NCI-H1417 (cell line): ENCODE measurements at regions not wholly inside any gene's neighbourhood (a gene's known extent, or its start where the extent isn't known, plus 50 kb on each side); places are given as distances from the start of the nearest gene placed in this dataset.

Experiments used
- DNase-seq, 3 experiments: peaks; one replicate each; lab custom pipeline; 2025; lab: John Stamatoyannopoulos, UW

DNA sequence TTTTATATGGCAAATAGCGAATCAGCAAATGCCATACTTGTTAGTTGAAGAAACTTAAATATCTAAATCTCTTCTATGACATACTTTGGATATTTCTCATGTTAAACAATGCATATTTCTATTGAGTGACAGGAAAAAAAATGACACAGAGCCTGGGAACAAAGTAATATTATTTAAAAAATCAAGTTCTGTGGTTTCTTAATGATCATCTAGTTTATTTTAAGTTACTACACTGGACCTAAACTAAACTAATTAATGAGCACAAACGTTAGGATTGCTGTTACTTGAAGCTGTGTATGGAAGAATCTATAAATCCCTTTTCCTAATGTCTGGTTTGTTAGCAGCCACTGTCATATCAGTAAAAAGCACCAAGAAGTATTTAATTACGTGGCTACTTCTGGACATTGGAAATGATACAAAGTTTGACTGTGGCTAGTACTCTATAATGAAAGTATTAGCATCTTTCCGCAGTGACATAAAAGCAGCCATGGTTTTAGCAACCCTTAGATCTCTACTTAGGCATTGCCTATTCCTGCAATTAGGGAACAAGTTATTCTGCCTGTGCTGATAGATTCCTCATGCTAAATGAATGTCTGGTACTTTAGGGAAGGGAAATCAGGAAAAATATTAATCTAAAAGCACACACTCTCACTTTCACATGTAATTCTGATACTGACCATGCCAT is 981.7 kb upstream of the B3GALT2 start:
- no peak for DNase-seq

DNA sequence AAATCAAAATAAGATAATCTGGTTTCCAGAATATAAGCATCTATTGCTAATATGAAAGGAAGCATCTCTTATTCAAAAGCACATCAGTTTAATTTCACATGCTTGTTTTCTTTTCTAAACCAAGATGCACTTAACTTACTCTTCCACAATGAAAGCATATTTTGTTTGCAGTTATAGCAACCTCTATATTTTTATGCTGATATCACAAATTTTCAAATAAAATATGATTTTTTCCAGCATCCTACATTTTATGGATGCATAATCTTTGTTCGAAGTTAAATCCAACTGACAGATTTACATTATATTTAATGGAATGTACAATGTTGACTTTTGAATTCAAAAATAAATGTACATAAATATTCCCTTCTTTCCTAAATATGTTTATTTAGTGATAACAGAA is 978.3 kb upstream of the B3GALT2 start:
- DNase-seq = no peak

DNA sequence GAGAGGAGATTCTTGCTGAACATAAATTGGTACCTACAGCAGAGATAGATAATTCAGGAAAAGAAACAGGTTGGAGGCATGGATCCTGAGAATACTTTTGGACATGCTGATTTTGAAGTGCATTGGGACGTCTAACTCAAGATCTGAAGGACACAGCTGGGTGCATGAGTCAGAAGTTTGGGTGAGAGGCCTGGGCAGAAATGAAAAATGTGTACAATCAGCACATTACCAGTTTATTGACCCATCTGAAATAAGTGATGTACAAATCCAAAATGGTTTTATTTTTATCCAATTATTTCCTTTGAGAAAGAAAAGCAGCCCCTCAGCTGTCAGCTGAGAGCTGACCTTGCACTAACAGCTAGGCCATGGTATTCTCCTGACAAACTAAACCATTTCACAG is 975.2 kb upstream of the B3GALT2 start:
- DNase-seq = no peak

DNA sequence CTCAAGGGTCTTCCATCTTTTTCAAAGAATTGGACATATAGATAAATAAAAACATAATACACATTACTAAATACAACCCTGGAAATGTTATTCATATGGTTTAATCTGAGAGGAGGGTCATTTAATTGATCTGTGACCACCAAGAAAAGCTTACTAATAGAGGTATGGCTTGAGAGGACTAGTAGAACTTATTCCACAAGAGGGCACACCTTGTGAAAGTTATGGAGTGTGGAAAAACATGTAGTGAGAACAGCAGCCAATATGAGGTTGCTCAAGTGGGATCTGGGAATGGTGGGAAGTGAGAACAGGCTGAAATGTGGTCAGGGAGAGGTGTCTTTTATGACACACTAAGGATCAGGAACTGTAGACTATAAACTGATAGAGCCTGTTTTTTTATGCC is 973.5 kb upstream of the B3GALT2 start:
- DNase-seq = peak in 1 of 3 experiments; percentile 19

DNA sequence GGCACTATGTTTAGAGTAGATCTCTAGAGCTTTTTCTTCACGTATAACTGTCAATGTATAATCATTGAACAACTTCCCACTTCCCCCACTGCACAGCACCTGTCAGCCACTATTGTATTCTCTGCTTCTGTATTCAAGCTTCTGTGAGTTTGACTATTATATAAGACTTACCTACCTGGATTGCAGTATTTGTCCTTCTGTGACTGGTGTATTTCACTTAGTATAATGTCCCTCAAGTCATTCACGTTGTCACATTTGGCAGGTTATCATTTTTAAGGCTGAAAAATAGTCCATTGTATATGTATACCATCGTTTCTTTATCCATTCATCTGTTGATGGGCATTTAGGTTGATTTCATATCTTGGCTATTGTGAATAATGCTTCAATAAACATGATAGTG is 969.5 kb upstream of the B3GALT2 start:
- DNase-seq = peak in 1 of 3 experiments; percentile 35

DNA sequence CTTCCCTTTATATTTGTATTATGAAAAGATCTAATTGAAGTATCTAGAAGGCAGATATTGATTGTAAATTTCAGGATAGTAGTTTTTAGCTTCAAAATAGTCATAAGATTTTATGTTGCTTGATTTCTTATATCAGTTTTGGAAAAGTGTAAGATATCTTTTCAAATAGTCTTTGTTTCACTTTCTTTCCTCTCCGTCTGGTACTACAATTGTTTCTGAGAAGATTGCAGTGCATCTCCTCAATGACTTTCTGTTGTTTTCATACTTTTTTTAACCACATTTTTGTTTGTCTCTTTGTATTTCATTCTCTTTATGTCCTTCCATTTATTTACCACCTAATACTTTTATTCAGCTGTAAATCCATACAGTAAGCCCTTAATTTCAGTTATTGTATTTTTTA is 964.6 kb upstream of the B3GALT2 start:
- no peak for DNase-seq

DNA sequence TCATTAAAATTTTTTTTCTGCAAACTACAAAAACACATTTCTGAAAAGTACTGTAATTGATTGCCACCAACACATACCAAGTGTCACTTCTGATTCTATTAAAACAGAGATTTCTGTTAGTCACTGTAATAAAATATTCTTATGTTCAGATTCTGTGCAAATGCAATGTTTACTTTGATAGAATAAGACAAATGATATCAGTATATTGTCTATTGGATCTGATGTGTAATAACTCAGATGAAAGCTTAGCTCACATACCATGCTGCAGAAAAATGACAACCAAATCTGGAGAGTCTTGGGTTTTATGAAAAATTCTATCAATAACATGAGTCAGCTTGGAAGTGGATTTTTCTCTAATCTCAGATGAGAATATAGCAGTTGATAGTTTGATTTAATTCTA is 963.8 kb upstream of the B3GALT2 start:
- DNase-seq = no peak

DNA sequence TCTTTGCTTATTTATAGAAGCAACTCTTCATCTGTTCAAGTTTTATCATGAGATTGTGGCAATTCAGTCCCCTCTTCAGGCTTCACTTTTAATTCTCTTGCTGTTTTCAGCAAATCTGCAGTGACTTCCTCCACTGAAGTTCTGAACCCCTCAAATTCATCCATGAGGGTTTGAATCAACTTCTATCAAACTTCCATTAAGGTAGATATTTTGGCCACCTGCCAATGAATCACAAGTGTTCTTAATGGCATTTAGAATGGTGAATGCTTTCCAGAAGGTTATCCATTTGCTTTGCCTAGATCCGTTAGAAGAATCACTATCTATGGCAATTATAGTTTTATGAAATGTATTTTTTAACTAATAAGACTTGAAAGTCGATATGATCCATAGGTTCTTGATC is 946.7 kb upstream of the B3GALT2 start:
- DNase-seq = peak in 1 of 3 experiments; percentile 19

DNA sequence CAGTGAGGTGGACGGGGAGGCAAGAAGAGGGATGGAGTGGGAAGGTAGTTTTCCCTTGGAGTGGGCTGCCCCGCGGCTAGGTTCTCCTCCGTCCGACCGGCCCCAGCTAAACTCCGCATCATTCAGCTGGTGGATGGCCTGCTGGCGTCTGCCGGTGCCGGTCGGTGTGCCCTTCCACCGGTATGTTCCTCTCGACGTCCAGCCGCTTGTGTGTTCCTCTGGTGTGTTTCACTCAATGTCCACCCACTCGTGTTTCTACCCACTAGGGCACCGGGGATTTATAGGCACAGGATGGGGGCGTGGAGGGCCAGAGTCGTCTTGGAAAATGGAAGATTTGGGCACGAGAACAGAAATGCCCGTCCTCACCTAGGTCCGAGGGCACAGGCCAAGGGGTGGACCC is 931.7 kb upstream of the B3GALT2 start:
- no peak for DNase-seq

DNA sequence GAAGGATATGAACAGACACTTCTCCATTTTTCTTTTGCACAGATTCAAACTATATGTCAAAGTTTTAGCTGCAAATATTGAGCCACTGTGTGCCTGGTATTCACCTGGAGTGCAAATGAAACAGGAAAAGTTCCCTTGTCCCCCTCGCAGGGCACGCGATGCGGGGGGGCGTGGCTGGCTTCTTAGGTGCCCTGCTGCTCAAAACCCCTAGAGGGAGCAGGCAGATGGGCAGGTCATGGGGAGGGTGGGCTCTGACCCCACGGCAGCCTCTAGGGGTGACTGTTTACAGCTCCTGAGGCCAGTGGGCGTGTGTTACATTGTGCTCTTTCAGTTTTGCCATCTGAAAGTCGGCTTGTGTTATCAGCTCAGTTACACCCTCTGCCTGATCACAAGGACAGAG is 931.2 kb upstream of the B3GALT2 start:
- DNase-seq = no peak

DNA sequence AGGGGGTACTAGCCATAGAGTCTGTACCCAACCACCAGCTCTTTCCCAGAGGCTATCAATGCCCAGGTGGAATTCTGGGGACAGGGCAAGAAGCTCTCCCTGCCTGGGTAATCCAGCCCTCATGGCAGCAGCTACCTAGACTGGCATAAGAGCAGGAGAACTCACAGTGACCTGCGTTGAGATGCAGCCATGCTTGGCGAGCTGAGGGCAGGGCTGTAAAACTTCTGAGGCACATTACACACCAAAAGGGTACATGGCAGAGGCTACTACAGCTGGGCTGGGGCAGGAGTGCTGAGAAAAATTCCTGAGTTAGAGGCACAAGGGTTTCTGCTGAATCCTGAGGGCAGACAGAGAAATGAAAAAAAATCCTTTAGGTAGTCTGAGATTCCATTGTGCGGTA is 927.9 kb upstream of the B3GALT2 start:
- DNase-seq = no peak

DNA sequence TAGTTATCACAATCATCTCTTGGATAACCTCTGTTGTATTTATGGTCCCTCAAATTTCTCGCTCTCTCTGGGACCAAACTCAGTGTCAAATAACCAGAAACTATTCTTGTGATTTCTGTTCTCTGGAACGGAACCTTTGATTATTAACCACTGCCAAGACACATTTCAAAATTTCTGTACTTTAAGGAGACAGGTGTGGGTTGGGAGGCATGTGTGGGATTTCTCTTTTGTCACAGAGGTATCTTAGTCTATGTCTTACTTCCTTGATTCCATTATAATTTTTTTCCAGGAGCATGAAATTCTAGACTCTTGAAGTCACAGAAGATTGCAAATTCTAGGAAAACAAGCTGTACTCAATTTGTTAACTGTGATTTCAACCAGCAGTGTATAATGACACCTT is 919.0 kb upstream of the B3GALT2 start:
- no peak for DNase-seq

DNA sequence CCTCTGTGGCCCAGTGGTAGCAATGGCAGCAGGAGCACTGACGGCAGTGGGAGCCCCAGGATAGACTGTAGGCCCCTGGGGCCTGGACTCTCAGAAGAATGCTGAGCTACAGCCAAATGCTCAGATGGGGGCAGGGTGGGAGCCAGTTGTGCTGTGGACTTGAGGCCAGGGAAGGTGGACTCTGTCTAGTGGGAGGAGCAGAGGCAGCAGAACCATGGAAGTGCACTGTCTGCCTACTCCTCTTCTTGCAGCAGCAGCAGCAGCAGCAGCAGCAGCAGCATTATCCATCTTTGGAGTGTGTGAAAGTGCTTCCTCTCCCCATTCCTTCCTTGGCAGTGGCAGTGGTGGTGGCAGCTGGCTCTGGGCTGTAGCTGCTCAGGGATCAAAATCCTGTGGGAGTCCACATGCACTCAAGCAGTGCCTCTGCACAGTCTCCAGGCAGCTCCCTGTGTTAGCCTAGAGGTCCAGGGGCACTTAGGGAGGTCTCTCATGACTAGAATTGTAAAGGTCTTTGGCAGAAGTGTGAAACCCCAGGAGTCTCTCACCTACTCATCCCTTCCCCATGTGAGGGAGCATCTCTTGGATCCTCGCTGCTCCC is 917.9 kb upstream of the B3GALT2 start:
- no peak for DNase-seq

DNA sequence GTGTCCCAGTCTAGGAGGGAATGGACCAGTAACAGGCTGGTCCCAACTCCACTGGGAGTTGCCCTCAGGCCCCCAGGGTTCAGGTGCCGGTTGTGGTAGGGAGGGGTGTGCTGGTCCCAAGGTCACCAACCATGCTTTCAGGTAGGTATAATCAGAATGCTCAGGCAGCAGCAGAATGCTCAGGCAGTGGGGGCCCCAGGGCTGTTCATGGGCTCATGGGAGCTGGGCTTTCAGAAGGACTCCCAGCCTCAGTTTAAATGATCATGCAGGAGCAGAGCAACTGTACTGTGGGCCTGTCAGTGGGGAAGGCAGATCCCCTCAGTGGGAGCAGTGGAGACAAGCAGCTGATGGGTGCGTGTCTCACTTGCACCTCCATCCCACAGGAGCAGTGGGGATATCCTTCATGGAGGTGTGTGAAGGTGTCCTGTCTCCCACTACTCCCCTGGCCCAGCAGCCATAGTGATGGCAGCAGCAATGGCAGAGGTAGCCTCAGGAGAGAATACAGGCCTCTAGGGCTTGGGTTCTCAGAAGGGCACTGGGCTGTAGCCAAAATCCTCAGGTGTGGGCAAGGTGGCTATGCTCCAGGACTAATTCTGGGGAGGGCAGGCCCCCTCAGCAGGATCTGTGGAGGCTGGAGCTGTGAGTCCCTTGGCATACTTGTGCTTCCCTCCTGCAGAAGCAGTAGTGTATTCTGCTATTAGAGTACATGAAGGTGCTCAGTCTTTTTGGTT is 917.3 kb upstream of the B3GALT2 start:
- DNase-seq = no peak

DNA sequence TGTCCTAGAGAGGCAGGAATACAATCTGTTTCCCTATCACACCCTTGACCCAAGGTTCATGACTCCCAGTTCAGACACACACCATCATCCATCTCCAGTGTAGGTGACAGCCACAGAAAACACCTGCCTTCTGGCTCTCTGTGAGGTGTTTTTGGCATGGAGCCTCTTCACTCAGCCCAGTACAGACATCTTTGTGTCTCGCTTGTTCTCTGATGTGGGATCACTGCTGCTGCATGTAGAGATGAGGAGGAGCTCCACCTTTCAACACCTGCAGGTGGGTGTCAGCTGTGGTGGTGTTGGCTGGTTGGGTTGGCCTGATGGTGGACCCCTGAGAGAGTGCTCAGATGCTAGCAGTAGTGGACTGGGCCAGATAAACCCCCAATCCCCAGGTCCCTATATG is 916.7 kb upstream of the B3GALT2 start:
- DNase-seq = no peak

DNA sequence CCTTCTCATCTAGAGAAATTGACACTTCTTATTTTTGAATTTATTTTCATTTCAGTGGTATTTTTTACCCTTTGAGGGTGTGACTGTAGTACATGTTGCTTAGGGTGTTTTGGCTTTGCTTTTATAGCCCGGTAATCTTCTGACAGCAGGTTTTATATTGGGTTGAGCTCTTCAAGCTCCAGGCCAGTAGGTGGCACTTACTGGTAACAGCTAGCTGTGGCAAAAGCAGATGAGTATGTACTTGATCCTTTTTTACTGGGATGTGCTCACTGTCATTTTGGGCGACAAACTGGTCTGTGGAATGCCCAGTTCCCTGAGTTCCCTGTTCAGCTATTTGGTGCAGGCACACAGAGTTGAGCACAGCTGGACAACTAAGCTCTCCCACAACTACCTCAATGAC is 916.2 kb upstream of the B3GALT2 start:
- DNase-seq = no peak

DNA sequence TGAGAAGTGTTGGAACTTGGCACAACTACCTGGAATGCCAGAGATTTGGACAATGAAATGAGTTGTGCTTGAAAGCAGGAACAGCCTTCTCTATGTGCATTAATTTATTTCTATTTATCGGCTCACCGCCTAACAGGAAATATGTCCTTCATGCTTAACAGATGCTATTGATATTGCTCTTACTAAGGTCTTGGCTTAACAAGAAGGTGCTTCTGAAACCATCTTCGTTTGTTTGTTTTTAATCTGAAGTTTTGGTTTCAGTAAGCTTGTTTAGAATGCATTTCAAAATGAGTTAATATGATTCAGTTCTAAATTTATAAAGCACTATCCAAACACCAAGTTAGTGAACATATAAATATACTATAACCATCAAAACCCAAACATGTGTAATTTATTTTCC is 898.3 kb upstream of the B3GALT2 start:
- no peak for DNase-seq

DNA sequence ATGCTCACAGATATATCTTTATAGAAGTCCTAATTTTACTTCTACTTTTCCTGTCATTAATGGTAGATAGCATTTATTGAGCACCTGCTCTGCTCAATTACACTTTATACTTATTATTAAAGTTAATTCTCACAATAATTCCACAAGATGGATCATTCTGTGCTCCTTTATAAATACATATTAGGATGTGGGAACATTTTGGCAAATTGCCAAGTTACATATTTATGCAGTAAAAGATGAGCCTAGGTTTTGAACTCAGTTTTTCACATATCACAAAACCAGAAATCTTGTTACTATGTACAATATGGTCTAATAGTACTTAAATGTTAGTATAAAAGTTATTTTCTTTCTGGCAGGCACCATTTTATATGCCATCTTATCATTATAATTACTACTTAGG is 895.0 kb upstream of the B3GALT2 start:
- peak in 1 of 3 experiments; percentile 19 for DNase-seq

DNA sequence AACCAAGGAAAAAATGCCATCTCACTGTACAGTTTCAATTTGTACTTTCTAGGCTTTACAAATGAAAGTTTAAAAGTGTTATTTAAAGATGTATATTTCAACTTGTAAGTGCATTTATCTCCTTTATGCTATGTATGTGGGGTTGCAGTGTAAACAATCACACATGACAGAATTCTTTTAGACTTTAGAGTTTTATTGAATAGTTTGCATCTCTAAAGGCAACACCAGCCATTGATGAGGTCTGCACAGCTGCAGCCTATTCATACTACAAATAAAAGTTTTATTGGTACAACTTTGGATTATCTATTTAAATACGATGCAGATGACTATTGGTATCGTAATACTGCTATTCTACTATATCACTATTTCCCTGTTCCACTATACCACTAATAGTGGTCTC is 894.4 kb upstream of the B3GALT2 start:
- no peak for DNase-seq

DNA sequence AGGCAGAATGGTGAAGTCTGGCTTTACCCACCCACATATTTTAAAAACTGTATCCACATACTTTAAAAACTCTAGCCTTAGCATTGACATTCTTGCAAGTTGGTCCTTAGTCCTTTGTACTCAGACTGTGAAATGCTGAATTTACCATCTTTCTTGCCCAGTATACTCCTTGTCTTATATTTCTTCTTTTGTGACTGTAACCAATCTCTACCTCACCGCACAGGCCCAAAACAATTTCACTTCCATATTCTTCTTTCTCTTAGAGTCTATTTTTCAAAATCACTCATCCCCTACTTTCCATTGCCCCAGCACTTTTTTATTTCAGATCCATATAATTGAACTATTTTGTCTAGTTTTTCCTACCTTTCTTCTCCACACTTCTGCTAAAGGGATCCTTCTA is 892.4 kb upstream of the B3GALT2 start:
- no peak for DNase-seq

DNA sequence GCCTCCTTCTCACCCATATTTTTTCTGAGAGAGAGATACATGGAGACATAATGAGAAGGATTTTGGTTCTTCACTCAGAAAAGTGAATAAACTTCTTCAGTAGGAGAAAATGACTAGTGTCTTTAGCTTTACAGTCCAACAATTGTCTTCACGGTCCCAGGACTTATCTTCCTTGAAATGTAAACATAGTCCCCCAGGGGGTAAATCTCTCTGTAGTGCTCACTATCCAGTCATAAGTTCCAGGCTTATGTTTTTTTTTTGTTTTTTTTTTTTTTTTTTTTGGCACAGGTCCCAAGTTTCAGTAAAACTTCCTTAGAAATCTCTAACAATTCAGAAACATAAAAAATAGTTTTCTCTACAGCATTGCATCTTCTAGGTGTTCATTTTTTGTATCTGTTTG is 890.2 kb upstream of the B3GALT2 start:
- no peak for DNase-seq

DNA sequence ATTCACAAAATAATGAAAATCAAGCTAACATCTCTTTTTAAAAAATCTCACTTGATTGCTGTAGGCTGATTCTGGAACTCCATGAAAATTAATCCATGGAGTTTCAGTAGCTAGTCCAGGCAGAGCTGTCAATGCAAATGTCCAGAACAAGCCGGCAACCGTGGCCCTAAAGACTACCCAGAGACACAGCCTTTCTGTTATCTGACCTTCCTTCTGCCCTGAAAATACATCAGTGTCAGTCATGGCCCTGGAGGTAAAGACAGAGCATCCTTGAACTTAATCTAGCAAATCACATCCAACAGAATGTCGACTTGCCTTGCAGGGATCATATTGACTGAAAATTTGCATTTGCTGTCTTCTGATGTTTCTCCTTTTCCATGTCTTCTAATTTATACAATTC is 887.4 kb upstream of the B3GALT2 start:
- no peak for DNase-seq

DNA sequence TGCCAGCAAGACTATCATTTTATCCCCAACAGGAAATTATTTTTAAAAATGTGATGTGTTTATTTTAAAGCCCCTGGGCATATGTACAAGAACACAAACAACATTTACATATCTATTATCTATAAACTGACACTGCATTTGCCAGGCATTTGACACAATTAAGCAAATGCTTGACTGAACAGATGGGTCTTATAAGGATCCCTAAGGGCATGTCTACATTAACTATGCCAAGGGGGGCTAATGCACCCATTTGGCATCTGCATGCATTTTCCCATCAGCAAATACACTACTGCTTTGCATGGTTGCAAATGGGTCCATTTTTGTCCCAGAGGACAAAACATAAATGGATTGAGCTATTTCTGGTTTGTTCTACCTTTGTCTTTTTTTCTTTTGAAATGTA is 884.8 kb upstream of the B3GALT2 start:
- DNase-seq = peak in 2 of 3 experiments; percentile 3 to 68

DNA sequence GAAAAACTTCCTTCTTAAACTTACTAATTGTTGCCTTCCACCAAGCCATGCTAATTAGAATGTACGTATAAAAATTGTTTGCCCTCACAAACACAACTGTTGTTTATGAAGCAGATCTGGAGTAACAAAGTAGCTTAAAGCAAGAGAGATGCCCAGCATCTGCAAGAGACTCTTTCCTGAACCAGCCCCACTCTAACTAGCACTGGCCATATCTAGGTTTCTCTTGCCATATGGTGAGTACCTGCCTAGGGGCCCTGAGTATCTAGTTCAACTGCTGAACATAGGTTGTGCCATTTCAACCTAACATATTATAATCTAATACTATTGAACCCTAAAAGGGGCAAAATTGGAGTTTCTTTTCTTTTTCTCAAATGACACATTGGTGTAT is 883.4 kb upstream of the B3GALT2 start:
- no peak for DNase-seq
